Umbilical cord (tissue), 1 donor: ENCODE measurements at regions not wholly inside any gene's neighbourhood (a gene's known extent, or its start where the extent isn't known, plus 50 kb on each side); places are given as distances from the start of the nearest gene placed in this dataset.
"Not testable (repeated sequence)": the region's sequence is repeated elsewhere in the genome, so short reads cannot be mapped to it uniquely, and the experiment has no call there.

Source experiments
- DNase-seq: peaks from one replicate; pipeline ENCODE4 v3.0.0-alpha.2; 2015; ENCODE audit warnings: low spot score

GRCh38 chr10:53664282-53665019, 891.9 kb upstream of the MBL2 start:
- DNase-seq, result peak; percentile 74

GRCh38 chr10:53650794-53651193, 878.2 kb upstream of the MBL2 start:
- no peak for DNase-seq

DNA sequence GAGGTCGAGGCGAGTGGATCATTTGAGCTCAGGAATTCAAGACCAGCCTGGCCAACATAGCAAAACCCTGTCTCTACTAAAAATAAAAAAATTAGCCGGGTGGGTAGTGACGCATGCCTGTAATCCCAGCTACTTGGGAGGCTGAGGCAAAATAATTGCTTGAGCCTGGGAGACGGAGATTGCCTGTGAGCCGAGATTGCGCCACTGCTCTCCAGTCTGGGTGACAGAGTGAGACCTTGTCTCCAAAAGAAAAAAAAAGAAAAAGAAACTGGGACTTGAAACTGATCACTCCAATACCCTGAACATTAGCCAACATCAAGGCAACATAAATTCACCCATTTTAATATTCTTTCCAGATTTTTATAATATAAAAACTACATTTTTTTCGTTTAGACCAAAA, 874.6 kb upstream of the MBL2 start:
- not testable (repeated sequence) for DNase-seq

- DNase-seq, result peak; percentile 42
Measured at GRCh38 chr10:53646525-53646924, 873.9 kb upstream of the MBL2 start.

DNA sequence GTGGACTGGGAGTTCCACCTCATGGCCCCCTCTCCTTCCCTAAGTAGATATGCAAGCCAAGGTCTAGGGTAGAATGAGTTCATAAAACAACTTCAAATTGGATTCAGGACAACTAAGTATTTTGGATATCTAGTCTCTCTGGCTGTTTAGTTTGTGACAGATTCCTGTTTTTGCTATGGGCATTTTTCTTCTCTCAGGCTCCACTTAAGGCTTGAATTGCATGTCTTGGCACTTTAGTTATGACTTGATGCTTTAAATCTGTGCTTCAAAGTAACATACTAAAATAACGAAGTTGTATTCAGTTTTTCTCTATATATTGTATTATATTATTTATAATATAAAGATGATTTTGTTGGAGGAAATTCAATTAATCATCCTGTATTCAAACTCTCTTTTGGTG, 873.4 kb upstream of the MBL2 start:
- no peak for DNase-seq

DNA sequence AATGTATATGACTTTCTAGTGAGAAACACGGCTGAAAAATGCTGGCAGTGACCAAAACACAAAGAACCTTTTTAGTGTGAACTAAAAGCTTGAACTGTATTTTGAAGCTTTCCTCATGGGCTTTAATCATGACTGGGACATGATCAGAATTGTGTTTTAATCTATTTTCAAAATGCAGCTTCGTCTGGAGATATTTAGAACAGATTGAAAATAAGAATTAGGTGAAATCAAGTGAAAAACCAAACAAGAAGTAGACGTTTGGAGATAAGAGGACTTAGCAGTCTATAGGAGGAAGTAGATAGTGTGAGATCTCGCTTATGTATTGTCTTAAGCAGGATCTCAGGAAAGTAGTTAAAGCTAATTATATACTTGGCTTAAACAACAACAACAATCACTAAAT, 865.4 kb upstream of the MBL2 start:
- no peak for DNase-seq

DNA sequence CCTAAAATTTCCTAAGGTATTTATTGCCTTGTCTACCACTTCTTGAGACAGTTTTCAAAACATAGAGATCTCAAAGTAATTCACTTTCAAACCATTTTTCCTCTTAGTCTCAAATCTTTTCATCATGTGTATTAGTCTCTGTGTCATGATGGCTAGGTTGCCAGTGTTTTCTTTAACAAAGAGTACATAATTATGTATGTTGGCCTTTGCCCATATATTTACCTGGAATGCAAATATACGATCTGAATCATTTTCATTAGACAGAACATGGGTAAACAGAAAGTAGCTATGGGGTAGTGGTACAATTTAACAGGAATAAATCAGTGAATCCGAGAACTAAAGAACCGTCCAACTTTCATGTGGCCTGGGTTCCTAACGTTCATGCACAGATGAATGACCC, 852.1 kb upstream of the MBL2 start:
- no peak for DNase-seq

- DNase-seq, result no peak
Measured at GRCh38 chr10:53622201-53622600, 849.6 kb upstream of the MBL2 start.

- DNase-seq, result no peak
Measured at GRCh38 chr10:53619671-53620070, 847.1 kb upstream of the MBL2 start.

- peak; percentile 15 for DNase-seq
Measured at GRCh38 chr10:53607691-53608090, 835.1 kb upstream of the MBL2 start.

- DNase-seq, result peak; percentile 34
Measured at GRCh38 chr10:53606981-53607380, 834.4 kb upstream of the MBL2 start.

GRCh38 chr10:53601260-53601875, 828.8 kb upstream of the MBL2 start:
- peak; percentile 46 for DNase-seq

DNA sequence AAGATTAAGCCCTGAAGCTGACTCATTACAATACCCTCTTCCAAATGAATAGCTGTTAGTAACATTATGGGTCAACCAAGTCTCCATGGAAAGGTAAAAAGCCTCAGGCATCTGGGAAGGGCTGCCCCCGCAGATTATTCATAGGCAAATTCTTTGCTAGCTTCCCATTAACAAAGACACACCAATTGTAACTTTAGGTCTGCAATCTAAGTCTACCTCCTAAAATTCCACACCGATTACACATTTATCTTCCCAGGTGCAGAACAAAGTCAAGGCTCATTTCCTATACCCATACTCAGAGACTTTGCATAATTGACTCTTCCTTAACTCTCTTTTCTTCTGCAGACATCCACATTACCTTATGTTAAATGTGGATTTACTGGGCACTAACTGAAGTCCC, 826.3 kb upstream of the MBL2 start:
- no peak for DNase-seq

GRCh38 chr10:53597835-53598251, 825.3 kb upstream of the MBL2 start:
- DNase-seq, result peak; percentile 31

GRCh38 chr10:53580465-53580864, 807.9 kb upstream of the MBL2 start:
- no peak for DNase-seq

- peak; percentile 20 for DNase-seq
Measured at GRCh38 chr10:53579773-53580172, 807.2 kb upstream of the MBL2 start.

- DNase-seq, result no peak
Measured at GRCh38 chr10:53574024-53574423, 801.4 kb upstream of the MBL2 start.

DNA sequence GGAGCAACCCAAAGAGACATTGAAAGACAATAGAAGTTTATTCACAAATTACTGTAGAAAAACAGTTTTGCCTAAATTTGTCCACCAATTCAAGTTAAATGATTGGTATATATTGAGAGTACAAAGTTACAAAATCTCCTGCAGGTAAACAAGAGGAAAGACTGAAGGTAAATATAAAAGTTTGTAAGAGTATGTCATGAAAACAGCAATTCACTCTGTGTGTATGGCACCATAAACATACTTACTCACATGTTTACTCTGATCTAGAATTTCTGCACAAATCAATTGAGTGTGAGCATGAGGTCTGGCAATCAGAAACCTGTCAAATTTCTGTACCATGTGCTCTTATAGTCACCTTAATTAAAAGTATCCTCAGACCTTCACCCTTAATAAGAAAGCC, 800.9 kb upstream of the MBL2 start:
- DNase-seq, result no peak

DNA sequence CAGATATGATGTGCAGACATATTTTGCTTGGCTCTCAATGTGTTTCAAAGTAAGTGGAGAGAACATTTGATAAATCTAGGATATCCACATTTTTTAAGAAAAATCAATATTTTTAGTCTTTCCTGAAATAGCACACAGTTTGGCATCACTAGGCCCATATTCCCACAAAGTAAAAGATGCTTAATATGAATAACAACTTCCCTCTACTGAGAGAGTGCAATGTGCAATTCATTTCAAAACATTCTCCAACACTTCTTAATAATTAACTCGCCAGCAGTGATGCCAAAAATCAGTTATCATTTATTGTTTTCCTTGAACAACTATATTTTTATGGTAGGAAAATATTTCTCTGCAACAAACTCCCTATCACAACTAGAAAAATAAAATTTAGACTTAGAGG, 800.2 kb upstream of the MBL2 start:
- no peak for DNase-seq

GRCh38 chr10:53570221-53570620, 797.6 kb upstream of the MBL2 start:
- no peak for DNase-seq

DNA sequence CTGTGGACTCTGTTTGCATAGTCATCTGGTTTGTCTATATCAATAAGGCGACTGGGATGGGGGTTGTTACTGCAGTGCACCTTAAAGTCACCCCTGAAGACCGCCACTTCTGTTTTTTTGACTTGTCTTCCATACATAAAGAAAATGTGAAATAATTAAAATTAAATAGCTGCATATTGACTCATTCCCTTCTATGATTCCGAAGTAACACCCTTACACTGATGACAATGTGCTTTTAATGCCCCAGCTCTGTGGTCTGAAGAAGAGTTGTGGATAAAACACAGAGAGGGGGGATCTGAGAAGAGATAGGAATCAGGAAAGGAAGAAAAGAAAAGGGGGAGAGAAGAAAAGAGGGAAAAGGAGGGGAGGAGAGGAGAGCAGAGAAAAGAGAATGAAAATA, 796.9 kb upstream of the MBL2 start:
- no peak for DNase-seq

DNA sequence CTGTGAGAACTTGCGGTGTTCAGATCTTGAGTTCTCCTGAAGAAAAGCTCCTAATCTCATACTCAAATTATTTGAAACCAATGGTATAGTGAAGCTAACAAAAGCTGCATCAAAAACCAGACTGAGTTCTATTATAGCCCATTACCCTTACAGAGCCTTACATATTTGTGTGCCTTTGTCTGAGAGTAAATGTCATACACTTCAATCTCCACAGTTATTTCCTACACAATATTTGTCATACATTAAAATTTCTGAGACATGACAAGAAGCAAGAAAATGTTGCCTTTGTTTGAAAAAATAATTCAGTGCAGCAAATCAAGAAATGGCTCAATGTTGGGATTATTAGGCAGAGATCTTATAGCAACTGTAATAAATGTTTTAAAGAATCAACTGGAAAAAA, 776.1 kb upstream of the MBL2 start:
- no peak for DNase-seq

DNA sequence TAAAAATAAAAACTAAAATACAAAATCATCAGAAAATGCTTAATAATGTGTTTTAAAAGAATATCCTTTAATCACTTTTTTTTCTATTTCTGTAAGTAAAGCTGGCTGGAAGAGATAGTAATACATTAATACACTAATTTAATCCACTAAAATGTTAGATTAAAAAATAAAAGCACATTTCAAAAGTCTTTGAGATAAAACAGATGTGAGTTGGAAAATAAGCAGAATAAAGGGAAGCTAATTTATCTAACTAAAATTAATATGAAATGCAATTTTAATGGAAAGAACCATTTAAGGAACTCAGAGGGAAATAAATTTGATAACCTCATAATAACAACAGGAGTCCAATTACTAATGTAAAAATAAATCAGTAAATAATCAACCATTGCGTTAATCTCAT, 774.8 kb upstream of the MBL2 start:
- DNase-seq, result no peak

DNA sequence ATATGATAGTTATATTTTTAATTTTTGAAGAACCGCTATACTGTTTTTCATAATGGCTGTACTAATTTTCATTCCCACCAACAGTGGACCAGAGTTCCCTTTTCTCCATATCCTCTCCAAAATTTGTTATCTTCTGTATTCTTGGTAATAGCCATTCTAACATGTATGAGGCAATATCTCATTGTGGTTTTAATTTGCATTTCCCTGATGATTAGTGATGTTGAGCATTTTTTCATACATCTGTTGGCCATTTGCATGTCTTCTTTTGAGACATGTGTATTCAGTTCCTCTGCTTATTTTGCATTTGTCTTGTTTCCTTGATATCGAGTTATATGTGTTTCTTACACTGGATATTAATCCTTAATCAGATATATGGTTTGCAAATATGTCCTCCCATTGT, 770.8 kb upstream of the MBL2 start:
- no peak for DNase-seq
